GM10266 (cell line): ENCODE measurements at regions not wholly inside any gene's neighbourhood (a gene's known extent, or its start where the extent isn't known, plus 50 kb on each side); places are given as distances from the start of the nearest gene placed in this dataset.

Experiments used
- DNase-seq: peaks from one replicate; pipeline ENCODE4 v3.0.0; 2012; ENCODE audit errors: extremely low spot score
- TF ChIP-seq, protein P1 (sequence below): IDR thresholded peaks from 2 replicates; pipeline ENCODE4 v1.5.1; 2012; ENCODE audit warnings: mild to moderate bottlenecking, low read depth; ENCODE audit not compliant: control insufficient read depth, insufficient read depth; ENCODE audit errors: missing control alignments

DNA sequence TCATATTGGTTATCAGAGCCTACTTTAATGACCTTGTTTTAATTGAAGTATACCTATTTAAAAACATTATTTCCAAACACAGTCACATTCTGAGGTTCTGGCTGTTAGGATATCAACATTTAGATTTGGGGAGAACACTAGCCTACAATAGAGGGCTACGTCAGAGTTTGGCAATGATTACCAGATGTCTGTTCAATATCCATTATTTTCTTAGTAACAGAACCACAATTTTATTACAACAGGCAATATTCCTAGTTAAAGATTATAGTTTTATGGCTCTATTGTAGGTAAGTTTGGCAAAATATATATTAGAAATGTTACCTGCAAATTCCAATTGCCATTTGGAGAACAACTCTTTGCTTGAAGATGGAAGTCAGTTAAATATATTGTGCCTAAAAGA, 1163.1 kb upstream of the MIR17HG start:
- TF ChIP-seq, protein P1, sequence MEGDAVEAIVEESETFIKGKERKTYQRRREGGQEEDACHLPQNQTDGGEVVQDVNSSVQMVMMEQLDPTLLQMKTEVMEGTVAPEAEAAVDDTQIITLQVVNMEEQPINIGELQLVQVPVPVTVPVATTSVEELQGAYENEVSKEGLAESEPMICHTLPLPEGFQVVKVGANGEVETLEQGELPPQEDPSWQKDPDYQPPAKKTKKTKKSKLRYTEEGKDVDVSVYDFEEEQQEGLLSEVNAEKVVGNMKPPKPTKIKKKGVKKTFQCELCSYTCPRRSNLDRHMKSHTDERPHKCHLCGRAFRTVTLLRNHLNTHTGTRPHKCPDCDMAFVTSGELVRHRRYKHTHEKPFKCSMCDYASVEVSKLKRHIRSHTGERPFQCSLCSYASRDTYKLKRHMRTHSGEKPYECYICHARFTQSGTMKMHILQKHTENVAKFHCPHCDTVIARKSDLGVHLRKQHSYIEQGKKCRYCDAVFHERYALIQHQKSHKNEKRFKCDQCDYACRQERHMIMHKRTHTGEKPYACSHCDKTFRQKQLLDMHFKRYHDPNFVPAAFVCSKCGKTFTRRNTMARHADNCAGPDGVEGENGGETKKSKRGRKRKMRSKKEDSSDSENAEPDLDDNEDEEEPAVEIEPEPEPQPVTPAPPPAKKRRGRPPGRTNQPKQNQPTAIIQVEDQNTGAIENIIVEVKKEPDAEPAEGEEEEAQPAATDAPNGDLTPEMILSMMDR = no peak
- DNase-seq = no peak

DNA sequence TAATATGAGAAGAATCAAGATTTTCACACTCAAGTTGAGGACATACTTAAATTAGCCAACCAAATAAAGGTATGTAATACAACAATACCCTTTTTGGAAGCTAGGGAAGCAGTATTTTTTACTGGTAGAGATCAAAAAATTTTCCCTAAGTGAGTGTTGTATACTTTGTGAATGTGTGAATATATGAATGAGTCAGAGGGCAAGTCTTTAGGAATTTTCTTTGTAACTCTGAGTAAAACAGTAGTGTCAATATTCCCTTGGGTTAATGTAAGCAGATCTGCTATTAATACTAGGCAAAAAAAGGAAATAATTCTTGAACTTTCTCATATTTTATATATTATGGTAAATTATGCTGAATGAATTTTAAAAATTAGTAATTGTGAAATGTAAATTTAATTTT, 1161.8 kb upstream of the MIR17HG start:
- DNase-seq = no peak
- TF ChIP-seq, protein P1 = no peak

DNA sequence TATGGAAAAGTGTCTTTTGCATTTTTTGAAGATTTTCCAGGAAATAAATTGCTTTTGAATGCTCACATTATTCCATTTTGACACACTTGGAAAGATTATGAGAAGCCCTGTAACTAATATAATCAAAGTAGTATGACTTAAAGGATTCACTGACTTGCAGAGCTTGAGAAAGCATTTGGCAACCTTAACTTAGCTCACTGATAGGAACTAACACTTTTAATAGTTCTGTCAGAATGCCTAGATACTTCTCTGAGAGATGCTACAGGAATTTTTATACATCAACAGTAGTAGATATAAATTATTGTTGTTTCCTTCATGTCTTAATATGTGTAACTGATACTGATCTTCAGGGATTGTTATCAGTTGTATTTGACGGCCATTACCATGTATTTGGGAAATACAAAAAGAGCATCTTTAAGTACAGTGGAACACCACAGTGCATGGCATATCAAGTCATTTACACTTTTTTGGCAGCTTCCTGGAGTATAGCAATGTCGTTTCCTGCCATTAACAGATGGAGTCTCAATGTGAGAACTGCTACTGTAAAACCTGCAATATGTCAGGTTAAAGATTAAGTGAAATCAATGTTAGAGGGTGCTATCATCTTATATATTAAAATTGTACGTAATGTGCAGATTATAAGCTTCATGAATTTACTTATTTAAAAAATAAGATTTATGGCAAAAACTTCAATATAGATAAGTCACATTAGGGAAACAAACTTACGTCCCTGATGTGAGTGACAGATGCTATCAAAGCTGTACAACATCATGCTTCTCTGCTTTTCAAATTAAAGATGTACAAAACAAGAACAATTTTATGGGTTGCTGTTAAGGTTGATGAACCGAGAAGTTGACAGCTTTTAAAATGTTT, 1159.8 kb upstream of the MIR17HG start:
- DNase-seq = no peak
- TF ChIP-seq, protein P1 = no peak

DNA sequence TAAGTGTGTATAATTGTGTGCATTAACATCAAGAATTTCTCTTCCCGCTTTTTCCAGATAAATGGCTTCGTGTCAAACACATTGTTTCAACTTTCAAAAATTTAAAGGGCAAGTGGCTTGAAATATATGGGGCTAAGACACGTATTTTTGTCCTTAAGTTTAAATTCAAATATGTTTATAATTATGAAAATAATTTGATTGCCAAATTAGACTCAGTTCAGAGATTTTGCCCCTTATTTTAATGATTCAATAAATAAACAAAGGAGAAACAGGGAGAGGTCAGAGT, 1159.2 kb upstream of the MIR17HG start:
- TF ChIP-seq, protein P1 = no peak
- no peak for DNase-seq

DNA sequence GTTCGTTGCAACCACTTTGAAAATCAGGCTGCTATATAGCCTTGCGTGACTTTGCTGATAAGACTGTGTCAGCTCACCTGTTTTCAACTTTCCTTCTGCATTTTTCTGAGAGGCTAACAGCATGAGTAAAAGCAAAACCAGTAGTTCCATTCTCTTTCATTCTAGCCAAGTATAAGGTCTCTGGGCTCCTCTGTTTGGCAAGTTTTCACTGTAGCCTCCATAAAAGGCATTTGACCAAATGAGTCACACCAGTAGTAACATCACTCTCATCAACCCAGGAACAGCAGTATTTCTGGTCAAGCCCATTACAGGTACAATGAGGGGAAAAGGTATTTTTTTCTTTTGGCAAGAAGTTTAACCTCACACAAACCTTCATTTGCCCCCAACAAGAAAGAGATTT, 1149.8 kb upstream of the MIR17HG start:
- no peak for DNase-seq
- TF ChIP-seq, protein P1 = no peak

DNA sequence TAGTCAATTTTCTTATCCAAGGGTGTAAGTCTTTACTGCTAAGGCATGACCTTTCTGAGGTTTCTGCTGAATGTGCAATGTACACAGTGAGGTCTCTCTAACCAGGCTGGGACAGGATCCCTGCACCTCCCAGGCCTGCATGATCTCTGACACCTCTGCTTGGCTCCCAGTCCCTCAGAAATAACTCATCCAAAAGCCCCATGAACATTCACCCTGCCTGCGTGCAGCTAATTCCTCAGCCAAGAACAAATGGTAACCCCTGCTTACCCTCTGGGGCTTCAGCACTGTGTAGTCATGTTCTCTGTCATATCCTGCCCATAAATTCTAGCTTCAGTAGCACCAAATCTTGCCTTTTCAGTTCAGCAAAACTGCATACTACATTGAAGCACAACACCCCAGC, 1146.3 kb upstream of the MIR17HG start:
- TF ChIP-seq, protein P1 = no peak
- no peak for DNase-seq

DNA sequence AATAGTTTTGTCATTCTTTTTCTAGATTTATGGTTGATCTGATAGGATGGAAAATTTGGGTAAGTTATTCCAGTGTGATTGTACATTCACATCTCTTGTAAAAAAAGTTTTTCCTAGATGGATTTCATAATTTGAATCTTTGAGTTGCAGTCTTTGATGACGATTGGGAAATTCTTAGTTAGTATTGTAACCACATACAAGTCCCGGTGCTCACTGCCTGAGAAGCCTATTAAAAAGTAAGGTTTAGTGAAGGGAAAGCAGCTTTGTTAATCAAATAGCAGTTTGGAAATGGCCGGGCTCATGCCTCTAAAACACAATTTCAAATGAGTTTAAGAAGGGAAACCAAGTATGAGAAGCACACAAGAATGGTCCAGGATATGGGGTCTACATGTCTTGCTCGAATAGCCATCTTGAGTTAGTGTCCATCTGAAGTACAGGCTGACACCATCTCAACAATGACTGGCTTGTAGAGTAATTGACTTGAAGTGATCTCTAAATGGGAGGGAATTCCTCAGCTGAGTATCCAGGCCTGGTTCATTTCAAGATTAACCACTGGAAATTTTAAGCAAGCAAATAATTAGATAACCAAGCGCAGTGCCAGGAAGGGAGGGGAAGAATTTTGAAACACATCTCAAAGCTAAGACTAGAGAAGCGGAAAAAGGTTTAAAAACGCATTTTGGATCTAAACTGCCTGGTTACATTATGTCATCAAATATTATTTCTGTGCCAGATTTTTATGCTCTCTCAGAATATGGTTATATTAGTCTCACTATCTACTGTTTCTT, 1145.6 kb upstream of the MIR17HG start:
- DNase-seq = no peak
- TF ChIP-seq, protein P1 = no peak
